Neutrophil (primary cell): ENCODE measurements at regions not wholly inside any gene's neighbourhood (a gene's known extent, or its start where the extent isn't known, plus 50 kb on each side); places are given as distances from the start of the nearest gene placed in this dataset.

ENCODE experiments used
- H3K27ac ChIP-seq: fragments of 200-600 bp; sonication (generic); 2 replicates; pipeline ENCODE4 v1.5.1; 2016; ENCODE audit warnings: mild to moderate bottlenecking, moderate library complexity
- H3K27me3 ChIP-seq: fragments of 200-600 bp; sonication (generic); 2 replicates; pipeline ENCODE4 v1.6.0; 2016; ENCODE audit warnings: mild to moderate bottlenecking
- H3K36me3 ChIP-seq: fragments of 200-600 bp; sonication (generic); 2 replicates; pipeline ENCODE4 v1.5.1; 2017
- H3K4me1 ChIP-seq, 2 experiments: fragments of 200-600 bp in 1 of 2; sonication (generic) in 1 of 2; 1 replicate in 1 of 2; 2 replicates in 1 of 2; pipeline versions ENCODE4 v1.5.1 to v1.6.1; 2013 to 2016; ENCODE audit warnings: low read depth in 1 of 2, low read length in 1 of 2, mild to moderate bottlenecking in 1 of 2, moderate library complexity in 1 of 2; ENCODE audit not compliant: control insufficient read depth in 1 of 2, insufficient read depth in 1 of 2
- H3K4me3 ChIP-seq, 2 experiments: fragments of 200-600 bp in 1 of 2; sonication (generic) in 1 of 2; 1 replicate in 1 of 2; 2 replicates in 1 of 2; pipeline ENCODE4 v1.5.1; 2013 to 2016; ENCODE audit warnings: low read depth in 1 of 2, low read length in 1 of 2, mild to moderate bottlenecking in 1 of 2, moderate library complexity in 1 of 2
- H3K9me3 ChIP-seq: fragments of 200-600 bp; sonication (generic); 2 replicates; pipeline ENCODE4 v1.5.1; 2016
- TF ChIP-seq, protein P1 (sequence below): fragments of 200-600 bp; sonication (generic); IDR thresholded peaks from 2 replicates; pipeline ENCODE4 v1.5.1; 2016; ENCODE audit warnings: antibody characterized with exemption

DNA sequence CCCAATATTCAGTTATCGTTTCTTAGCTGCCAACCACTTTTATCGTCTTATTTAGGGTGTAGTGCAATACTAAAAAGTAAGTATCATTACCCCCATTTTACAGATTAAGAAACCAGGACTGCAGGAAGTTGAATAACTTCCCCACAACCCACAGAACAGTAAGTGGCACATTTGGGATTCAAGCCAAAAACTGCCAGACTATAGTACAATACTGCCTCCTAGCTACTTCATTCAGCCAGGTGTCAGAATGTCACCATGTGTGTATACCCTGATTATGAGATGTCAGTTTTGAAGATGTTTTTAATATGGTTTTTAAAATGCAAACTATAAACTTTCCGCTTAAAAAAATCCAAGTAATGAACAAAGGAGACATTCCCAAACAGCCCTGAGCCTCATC, 74.2 kb upstream of the PROK2 start:
- peaks cover 6% of the 10 kb centered on the region for H3K27me3 ChIP-seq
- H3K36me3 ChIP-seq, result no peaks in the 10 kb centered on the region
- H3K9me3 ChIP-seq, result no peaks in the 10 kb centered on the region
- peak overlapping the region; percentile 46 for H3K4me3 ChIP-seq
- TF ChIP-seq, protein P1, sequence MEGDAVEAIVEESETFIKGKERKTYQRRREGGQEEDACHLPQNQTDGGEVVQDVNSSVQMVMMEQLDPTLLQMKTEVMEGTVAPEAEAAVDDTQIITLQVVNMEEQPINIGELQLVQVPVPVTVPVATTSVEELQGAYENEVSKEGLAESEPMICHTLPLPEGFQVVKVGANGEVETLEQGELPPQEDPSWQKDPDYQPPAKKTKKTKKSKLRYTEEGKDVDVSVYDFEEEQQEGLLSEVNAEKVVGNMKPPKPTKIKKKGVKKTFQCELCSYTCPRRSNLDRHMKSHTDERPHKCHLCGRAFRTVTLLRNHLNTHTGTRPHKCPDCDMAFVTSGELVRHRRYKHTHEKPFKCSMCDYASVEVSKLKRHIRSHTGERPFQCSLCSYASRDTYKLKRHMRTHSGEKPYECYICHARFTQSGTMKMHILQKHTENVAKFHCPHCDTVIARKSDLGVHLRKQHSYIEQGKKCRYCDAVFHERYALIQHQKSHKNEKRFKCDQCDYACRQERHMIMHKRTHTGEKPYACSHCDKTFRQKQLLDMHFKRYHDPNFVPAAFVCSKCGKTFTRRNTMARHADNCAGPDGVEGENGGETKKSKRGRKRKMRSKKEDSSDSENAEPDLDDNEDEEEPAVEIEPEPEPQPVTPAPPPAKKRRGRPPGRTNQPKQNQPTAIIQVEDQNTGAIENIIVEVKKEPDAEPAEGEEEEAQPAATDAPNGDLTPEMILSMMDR, result peak; percentile 80
- peak overlapping the region; percentile 88 for H3K27ac ChIP-seq
- H3K4me1 ChIP-seq, result peaks cover 54 to 57% of the 10 kb centered on the region in 2 experiments

DNA sequence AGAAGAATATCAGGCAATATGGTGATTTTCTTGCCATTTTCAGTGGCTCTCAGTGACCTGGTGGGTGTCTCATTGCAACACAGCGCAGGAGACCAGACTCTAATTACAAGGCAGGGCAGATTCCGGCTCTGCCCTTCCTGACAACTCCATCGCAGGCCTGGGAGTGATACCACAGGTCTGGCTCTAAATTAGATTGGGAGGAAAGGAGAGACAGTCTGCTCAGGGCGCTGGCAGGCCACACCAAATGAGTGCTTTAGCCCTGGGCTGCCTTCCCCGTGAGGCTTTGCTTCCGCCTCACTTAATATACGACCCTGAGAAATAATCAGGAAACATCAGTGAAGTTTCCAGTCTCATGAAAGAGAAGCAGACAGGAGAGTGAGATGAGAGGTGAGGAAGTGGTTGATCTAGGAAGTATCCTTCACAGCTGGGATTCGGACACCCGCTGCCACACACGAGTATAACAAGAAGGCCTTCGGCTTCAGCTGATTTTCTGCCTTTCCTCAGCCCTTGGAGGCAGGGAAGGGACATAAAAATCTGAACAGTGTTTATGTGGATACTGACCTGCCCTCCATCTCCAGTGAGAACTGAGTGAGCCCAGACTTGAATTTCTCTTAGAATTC, 73.7 kb upstream of the PROK2 start:
- peak overlapping the region; percentile 88 for H3K27ac ChIP-seq
- peak overlapping the region; percentile 46 for H3K4me3 ChIP-seq
- TF ChIP-seq, protein P1, result no peak
- no peaks in the 10 kb centered on the region for H3K9me3 ChIP-seq
- H3K27me3 ChIP-seq, result peaks cover 3% of the 10 kb centered on the region
- H3K4me1 ChIP-seq, result peaks cover 59 to 62% of the 10 kb centered on the region in 2 experiments
- H3K36me3 ChIP-seq, result no peaks in the 10 kb centered on the region

DNA sequence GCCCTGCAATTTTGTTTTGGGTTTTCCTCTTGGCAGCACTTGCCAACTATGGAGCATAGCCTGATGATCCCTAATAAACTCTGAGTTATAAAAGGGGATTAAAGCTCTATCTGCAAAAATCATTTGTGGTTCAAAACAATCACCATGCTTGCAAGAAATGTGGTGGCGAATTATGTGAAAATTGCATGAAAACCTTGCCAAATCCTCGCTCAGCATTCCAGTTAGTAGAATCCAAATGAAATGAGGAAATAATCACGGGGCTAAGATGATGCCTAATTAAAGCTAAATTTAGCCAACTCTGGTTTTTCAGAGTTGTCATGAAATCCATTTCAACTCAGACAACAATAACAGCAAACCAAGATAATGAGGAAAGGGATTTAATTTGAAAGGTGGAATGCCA, 73.0 kb upstream of the PROK2 start:
- Histone ChIP-seq H3K4me1 (peaks cover 65 to 69% of the 10 kb centered on the region in 2 experiments), H3K27me3 (no peaks in the 10 kb centered on the region), H3K36me3 (no peaks in the 10 kb centered on the region), H3K27ac (peak overlapping the region; percentile 88), H3K4me3 (peak overlapping the region; percentile 46), H3K9me3 (no peaks in the 10 kb centered on the region)
- TF ChIP-seq, protein P1, result no peak

DNA sequence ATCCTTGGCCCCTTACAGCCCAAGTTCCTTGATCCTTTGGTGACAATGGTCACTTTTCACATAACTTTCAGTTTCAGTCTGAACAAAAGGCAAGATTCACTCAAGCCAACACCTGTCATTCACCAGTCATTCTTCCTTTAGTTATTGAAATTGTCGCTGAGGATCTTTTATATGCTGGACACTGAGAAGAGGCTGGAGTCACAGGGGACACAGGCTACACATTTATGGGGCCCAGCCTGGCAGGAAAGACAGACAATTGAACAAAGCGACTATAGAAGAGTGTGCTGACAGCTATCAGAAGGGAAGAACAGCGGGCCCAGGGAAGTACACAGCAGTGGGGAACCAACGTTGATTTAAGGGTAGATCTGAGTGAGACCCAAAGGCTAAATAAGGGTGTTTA, 69.8 kb upstream of the PROK2 start:
- Histone ChIP-seq H3K36me3 (no peaks in the 10 kb centered on the region), H3K9me3 (no peaks in the 10 kb centered on the region), H3K27ac (peak overlapping the region; percentile 73), H3K27me3 (no peaks in the 10 kb centered on the region), H3K4me1 (peaks cover 95 to 97% of the 10 kb centered on the region in 2 experiments), H3K4me3 (no peak overlapping the region)
- TF ChIP-seq, protein P1, result no peak

DNA sequence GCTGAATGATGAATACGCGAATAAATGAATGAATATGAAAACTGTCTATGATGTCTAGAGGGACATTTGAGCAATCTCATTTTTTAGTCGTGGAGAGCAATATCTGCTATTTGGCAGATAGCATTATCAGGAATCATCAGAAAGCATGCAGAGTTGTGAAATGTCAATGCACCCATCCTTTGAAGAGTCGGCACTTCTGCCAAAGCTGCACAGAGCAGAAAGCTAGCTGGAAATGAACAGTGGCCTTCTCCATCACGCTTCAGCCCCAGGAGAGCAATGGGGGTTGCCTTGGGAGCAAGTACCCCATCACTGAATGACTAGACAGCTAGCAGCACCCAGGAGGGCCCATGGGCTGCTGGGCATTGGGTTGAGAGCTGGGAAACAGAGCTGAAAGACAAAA, 69.1 kb upstream of the PROK2 start:
- Histone ChIP-seq H3K36me3 (no peaks in the 10 kb centered on the region), H3K4me1 (peaks cover 97% of the 10 kb centered on the region in 2 experiments), H3K4me3 (no peak overlapping the region), H3K27me3 (no peaks in the 10 kb centered on the region), H3K9me3 (no peaks in the 10 kb centered on the region), H3K27ac (peak overlapping the region; percentile 73)
- TF ChIP-seq, protein P1, result no peak
